ENCODE measurements at regions not wholly inside any gene's neighbourhood (a gene's known extent, or its start where the extent isn't known, plus 50 kb on each side); places are given as distances from the start of the nearest gene placed in this dataset.

DNA sequence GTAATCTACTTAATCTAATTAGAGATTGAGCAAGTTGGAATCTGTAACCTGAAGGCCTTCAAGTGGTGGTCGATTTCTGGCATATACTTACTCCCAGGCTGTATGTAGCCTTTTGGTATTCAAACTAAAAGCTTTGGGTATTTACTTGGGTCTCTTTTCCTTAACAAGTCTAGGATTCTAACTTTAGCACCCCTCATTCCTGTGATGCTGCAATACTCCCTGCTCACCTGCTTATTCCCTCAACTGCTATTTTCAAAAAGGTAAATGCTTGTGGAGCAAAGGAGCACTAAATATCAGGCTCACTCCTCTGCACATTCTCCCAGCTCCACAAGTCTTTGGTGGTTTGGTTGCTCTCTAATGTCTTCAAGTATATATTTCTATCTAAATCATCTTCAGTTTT, 68.0 kb upstream of the CYYR1 start:
- DNase-seq: no peak

DNA sequence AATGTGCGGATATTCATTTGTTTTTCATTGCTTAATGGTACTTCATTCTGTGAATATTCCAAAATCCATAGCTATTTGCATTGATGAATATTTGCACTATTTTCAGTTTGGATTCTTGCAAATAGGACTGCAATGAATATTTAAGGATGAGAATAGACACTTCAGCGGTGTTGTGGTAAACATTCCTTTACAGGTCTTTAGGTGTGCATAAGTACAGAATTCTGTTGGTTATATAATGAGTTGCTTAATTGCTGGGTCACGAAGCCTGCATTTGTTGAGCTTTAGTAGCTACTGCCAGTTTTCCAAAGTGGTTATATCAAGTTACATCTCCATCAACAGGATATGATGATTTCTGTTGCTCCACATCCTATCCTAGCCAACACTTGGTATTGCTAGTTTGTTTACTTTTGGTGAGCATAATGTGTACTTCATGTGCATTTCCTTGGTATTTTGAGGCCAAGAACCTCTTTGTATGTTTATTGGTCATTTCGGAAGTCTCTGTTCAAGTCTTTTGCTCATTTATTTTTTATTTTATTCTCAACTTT, 64.2 kb upstream of the CYYR1 start:
- DNase-seq: peak; percentile 79

DNA sequence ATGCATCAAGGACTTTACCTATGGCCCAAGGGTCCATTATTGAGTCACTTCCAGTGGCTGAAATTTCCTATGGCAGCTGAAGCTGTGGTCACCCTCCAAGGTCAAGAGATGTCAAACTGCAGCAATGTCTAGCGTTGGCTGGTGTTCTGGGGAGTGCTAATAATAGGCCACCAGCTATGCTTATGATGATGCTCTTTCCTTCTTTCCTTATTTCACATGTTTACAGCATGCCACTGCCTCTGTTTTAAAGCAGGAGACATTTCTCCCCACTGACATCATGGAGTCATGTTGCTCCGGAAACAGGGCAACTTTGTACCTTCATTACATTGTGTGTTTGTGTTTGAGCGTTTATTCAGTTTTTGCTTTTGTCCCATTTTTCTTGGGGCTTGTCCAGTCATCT, 62.6 kb upstream of the CYYR1 start:
- no peak for DNase-seq

DNA sequence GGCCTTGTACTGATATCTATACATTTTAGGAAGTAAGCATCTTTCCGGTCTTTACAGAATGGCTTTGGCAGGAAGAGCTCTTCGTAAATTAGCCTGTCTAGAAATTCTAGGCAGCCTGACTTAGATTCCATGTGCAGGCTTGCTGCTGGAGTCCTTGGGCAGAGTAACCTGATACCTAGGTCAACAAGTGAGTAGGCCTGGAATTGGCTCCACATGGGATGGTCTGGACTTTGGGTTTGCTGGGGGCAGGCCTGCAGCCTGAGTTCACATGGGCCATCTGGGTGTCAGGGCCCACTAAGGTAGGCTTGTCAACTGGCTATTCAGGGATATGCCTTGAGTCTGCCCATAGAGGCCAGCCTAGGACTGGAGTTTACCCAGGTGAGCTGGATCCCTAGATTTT, 59.6 kb upstream of the CYYR1 start:
- DNase-seq: no peak

DNA sequence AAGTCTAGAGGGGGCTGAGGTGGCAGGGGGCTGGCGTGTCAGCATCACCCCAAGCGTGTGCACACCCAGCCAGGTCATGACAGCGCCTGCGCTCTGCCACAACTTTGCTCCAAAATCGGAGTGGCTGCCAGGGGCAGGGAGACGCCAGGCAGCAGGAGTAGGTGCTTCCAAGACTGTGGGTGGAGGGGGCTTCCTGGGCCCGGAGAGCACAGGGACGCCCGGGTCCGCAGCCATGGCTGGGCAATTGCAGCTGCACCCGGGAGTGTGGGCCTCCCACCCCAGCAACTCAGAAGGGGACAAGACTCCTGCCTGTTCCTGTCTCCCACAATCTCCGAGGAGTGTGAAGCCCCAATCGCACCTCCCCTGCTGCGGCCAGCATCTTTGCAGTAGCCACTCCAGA, 53.1 kb upstream of the CYYR1 start:
- no peak for DNase-seq

DNA sequence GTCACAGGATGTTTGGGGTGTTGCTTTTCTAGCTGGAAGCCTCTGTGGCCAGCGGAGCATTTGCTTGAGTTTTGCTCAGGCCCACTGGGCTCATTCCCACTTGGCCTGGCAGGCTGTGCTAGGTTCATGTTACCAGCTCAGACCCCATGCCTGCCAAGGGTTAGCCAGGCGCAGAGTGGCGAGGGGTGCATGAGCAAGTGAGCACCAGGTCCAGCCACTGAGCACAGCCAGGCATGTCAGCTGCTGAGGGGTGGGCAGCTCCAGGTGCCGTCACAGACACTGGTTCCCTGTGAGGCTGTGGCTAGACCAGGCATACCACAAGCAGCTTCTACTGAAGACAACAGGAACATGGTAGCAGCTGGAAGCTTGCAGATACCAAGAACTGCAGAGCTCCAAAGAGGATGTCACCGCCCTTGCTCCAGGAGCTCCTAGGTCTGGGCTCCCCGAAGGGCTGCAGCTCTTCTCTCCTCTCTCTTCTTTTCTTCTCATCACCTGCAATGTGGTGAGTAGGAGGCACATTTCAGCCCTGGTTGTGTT, 52.0 kb upstream of the CYYR1 start:
- DNase-seq: no peak
